ENCODE measurements at regions not wholly inside any gene's neighbourhood (a gene's known extent, or its start where the extent isn't known, plus 50 kb on each side); places are given as distances from the start of the nearest gene placed in this dataset.

DNA sequence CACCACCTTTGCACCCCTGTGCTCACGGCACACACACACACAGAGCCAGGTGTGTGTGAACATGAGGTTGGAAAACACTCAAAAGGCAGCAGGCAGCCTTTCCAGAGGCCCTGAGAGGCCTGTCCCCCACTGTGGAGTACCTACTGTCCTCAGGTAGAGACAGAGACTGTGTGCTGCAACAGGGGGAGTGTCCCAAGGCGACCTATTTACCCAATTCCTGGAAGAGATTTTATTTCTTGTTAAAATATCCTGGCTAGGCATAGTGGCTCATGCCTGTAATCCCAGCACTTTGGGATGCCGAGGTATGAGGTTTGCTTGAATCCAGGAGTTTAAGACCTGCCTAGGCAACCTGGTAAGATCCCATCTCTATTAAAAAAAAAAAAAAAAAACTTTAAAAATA is 108.5 kb downstream of the COPRS start (continued):
- TF ChIP-seq, protein P1, sequence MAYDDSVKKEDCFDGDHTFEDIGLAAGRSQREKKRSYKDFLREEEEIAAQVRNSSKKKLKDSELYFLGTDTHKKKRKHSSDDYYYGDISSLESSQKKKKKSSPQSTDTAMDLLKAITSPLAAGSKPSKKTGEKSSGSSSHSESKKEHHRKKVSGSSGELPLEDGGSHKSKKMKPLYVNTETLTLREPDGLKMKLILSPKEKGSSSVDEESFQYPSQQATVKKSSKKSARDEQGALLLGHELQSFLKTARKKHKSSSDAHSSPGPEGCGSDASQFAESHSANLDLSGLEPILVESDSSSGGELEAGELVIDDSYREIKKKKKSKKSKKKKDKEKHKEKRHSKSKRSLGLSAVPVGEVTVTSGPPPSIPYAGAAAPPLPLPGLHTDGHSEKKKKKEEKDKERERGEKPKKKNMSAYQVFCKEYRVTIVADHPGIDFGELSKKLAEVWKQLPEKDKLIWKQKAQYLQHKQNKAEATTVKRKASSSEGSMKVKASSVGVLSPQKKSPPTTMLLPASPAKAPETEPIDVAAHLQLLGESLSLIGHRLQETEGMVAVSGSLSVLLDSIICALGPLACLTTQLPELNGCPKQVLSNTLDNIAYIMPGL (CRISPR knock-in tag; IDR thresholded peaks at IDR 0.05): no peak
- no peak for TF ChIP-seq TEAD4 (CRISPR knock-in tag; IDR thresholded peaks at IDR 0.05)
- TF ChIP-seq, protein P2, sequence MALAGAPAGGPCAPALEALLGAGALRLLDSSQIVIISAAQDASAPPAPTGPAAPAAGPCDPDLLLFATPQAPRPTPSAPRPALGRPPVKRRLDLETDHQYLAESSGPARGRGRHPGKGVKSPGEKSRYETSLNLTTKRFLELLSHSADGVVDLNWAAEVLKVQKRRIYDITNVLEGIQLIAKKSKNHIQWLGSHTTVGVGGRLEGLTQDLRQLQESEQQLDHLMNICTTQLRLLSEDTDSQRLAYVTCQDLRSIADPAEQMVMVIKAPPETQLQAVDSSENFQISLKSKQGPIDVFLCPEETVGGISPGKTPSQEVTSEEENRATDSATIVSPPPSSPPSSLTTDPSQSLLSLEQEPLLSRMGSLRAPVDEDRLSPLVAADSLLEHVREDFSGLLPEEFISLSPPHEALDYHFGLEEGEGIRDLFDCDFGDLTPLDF (CRISPR knock-in tag; IDR thresholded peaks at IDR 0.05): no peak
- TF ChIP-seq OVOL2 (CRISPR knock-in tag; IDR thresholded peaks at IDR 0.05; ENCODE audit: borderline replicate concordance): no peak
- TF ChIP-seq, protein P3, sequence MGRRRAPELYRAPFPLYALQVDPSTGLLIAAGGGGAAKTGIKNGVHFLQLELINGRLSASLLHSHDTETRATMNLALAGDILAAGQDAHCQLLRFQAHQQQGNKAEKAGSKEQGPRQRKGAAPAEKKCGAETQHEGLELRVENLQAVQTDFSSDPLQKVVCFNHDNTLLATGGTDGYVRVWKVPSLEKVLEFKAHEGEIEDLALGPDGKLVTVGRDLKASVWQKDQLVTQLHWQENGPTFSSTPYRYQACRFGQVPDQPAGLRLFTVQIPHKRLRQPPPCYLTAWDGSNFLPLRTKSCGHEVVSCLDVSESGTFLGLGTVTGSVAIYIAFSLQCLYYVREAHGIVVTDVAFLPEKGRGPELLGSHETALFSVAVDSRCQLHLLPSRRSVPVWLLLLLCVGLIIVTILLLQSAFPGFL (CRISPR knock-in tag; IDR thresholded peaks at IDR 0.05; ENCODE audit: borderline replicate concordance): no peak
- no peak for TF ChIP-seq FOXK1 (CRISPR knock-in tag; IDR thresholded peaks at IDR 0.05)
- no peak for TF ChIP-seq ZNF138 (CRISPR knock-in tag; conservative IDR thresholded peaks at IDR 0.05)
- TF ChIP-seq, protein P4, sequence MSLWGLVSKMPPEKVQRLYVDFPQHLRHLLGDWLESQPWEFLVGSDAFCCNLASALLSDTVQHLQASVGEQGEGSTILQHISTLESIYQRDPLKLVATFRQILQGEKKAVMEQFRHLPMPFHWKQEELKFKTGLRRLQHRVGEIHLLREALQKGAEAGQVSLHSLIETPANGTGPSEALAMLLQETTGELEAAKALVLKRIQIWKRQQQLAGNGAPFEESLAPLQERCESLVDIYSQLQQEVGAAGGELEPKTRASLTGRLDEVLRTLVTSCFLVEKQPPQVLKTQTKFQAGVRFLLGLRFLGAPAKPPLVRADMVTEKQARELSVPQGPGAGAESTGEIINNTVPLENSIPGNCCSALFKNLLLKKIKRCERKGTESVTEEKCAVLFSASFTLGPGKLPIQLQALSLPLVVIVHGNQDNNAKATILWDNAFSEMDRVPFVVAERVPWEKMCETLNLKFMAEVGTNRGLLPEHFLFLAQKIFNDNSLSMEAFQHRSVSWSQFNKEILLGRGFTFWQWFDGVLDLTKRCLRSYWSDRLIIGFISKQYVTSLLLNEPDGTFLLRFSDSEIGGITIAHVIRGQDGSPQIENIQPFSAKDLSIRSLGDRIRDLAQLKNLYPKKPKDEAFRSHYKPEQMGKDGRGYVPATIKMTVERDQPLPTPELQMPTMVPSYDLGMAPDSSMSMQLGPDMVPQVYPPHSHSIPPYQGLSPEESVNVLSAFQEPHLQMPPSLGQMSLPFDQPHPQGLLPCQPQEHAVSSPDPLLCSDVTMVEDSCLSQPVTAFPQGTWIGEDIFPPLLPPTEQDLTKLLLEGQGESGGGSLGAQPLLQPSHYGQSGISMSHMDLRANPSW (CRISPR knock-in tag; conservative IDR thresholded peaks at IDR 0.05; ENCODE audit: low read depth): no peak
- TF ChIP-seq ZNF317 (CRISPR knock-in tag; IDR thresholded peaks at IDR 0.05; ENCODE audit: borderline replicate concordance, low read depth): no peak
- TF ChIP-seq ZNF396 (CRISPR knock-in tag; IDR thresholded peaks at IDR 0.05; ENCODE audit: borderline replicate concordance): no peak
- no peak for TF ChIP-seq CREM (CRISPR knock-in tag; IDR thresholded peaks at IDR 0.05)
- no peak for TF ChIP-seq GTF2I (CRISPR knock-in tag; conservative IDR thresholded peaks at IDR 0.05)
- TF ChIP-seq FOXJ3 (CRISPR knock-in tag; IDR thresholded peaks at IDR 0.05; ENCODE audit: borderline replicate concordance): no peak
- TF ChIP-seq NFATC4 (CRISPR knock-in tag; IDR thresholded peaks at IDR 0.05): no peak

DNA sequence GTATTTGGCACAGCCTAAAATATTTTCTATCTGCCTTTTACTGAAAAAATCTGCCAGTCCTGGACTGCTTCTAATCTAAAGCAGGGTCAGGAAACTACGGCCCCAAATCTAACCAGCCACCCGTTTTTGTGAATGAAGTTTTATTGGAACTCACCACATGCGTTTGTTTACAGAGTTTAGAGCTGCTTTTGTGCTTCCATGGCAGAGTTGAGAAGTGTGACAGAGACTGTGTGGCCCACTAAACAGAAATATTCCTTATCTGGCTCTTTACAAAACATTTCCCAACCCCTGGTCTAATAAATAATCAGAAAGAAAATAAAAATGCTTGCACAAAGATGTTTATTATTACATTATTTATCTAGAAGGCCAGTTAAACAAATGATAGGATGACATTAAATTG is 110.2 kb downstream of the COPRS start:
- Mint-ChIP-seq H3K4me3 (no peak overlapping the region), H3K27me3 (ENCODE audit: low read depth) (no peaks in the 10 kb centered on the region), H3K9me3 (no peaks in the 10 kb centered on the region), H3K36me3 (no peaks in the 10 kb centered on the region), H3K4me1 (peaks cover 5% of the 10 kb centered on the region), H3K27ac (no peak overlapping the region)
- TF ChIP-seq PRRX2 (CRISPR knock-in tag; IDR thresholded peaks at IDR 0.05): no peak
- TF ChIP-seq, protein P5, sequence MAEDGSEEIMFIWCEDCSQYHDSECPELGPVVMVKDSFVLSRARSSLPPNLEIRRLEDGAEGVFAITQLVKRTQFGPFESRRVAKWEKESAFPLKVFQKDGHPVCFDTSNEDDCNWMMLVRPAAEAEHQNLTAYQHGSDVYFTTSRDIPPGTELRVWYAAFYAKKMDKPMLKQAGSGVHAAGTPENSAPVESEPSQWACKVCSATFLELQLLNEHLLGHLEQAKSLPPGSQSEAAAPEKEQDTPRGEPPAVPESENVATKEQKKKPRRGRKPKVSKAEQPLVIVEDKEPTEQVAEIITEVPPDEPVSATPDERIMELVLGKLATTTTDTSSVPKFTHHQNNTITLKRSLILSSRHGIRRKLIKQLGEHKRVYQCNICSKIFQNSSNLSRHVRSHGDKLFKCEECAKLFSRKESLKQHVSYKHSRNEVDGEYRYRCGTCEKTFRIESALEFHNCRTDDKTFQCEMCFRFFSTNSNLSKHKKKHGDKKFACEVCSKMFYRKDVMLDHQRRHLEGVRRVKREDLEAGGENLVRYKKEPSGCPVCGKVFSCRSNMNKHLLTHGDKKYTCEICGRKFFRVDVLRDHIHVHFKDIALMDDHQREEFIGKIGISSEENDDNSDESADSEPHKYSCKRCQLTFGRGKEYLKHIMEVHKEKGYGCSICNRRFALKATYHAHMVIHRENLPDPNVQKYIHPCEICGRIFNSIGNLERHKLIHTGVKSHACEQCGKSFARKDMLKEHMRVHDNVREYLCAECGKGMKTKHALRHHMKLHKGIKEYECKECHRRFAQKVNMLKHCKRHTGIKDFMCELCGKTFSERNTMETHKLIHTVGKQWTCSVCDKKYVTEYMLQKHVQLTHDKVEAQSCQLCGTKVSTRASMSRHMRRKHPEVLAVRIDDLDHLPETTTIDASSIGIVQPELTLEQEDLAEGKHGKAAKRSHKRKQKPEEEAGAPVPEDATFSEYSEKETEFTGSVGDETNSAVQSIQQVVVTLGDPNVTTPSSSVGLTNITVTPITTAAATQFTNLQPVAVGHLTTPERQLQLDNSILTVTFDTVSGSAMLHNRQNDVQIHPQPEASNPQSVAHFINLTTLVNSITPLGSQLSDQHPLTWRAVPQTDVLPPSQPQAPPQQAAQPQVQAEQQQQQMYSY (CRISPR knock-in tag; IDR thresholded peaks at IDR 0.05): no peak
- DNase-seq (ENCODE audit: low spot score) (no peak), ATAC-seq (no peak)
- ChIA-PET CTCF (interaction anchor here (1.0 kb wide), 1 partner anchor 50 kb away, joined by 4 read pairs; no protein-coding TSS in a partner anchor), POLR2A (no interaction called here)

Measured in WTC11 (cell line).